HepG2 (cell line): ENCODE measurements at regions not wholly inside any gene's neighbourhood (a gene's known extent, or its start where the extent isn't known, plus 50 kb on each side); places are given as distances from the start of the nearest gene placed in this dataset.

Source experiments
- ATAC-seq: fragments of 200-7000 bp; cut with Tn5 transposase; 3 replicates; pipeline ENCODE4 v1.9.1; 2020; ENCODE audit warnings: mild to moderate bottlenecking, moderate library complexity
- BruUV-seq: library from RNA; stranded (reverse); fragments of 400-500 nt; replicated peaks from 2 replicates; lab custom pipeline; 2021; lab: Mats Ljungman, UMichigan
- CTCF ChIA-PET: fragments of 300-600 bp; formaldehyde crosslinking; extraction: SDS; loops from one replicate; lab custom pipeline; 2021; ENCODE audit warnings: low total read pairs, inconsistent platforms, low intra/inter-chr PET ratio; lab: Yijun Ruan, JAX
- POLR2A ChIA-PET: fragments of 350-600 bp; sonication (Branson Sonifier 250); formaldehyde crosslinking; loops from one replicate; lab custom pipeline; 2020; ENCODE audit warnings: antibody characterized with exemption, inconsistent platforms; lab: Yijun Ruan, JAX
- DNase-seq: peaks from one replicate; pipeline ENCODE4 v3.0.0-alpha.2; 2015; ENCODE audit warnings: low spot score
- FAIRE-seq: peaks from 3 replicates; lab custom pipeline; 2011; peaks lifted over from hg19 to GRCh38; lab: Jason Lieb, UNC
- H2AFZ ChIP-seq: one replicate; pipeline ENCODE4 v1.6.1; 2011; ENCODE audit warnings: low read length, inconsistent platforms
- H3K27ac ChIP-seq: fragments of 300-600 bp; 3 replicates; pipeline ENCODE4 v1.8.0; 2011; ENCODE audit warnings: mixed run types, mild to moderate bottlenecking, mixed read lengths, low read length, inconsistent platforms; ENCODE audit not compliant: insufficient read depth; ENCODE audit errors: extremely low read length
- H3K27me3 ChIP-seq, 2 experiments: fragments of 200-600 bp in 1 of 2; 2 replicates in 1 of 2; 3 replicates in 1 of 2; pipeline versions ENCODE4 v1.6.0 to v1.8.0; 2011; ENCODE audit warnings: low read length in 2 of 2, mild to moderate bottlenecking in 2 of 2, moderate library complexity in 2 of 2, inconsistent platforms in 1 of 2; ENCODE audit not compliant: insufficient read depth in 2 of 2, control insufficient read depth in 1 of 2
- H3K36me3 ChIP-seq, 2 experiments: fragments of 200-600 bp in 1 of 2; replicated peaks in 1 of 2; 2 replicates in 1 of 2; 3 replicates in 1 of 2; pipeline versions ENCODE4 v1.5.1 to v1.8.0; 2011; ENCODE audit warnings: low read length in 2 of 2, inconsistent platforms in 1 of 2; ENCODE audit not compliant: insufficient read depth in 2 of 2, control insufficient read depth in 1 of 2
- H3K4me1 ChIP-seq: 2 replicates; pipeline ENCODE4 v1.5.1; 2012; ENCODE audit warnings: low read length, inconsistent platforms; ENCODE audit not compliant: insufficient read depth
- H3K4me2 ChIP-seq: 2 replicates; pipeline ENCODE4 v1.6.0; 2011; ENCODE audit warnings: low read depth, low read length, inconsistent platforms
- H3K4me3 ChIP-seq, 3 experiments: fragments of 200-600 bp in 1 of 3; sonication (generic), shearing (Covaris generic) in 1 of 3; replicated peaks in 1 of 3; 2 replicates each; pipeline ENCODE4 v1.5.1; 2011 to 2016; ENCODE audit warnings: low read length in 3 of 3, inconsistent platforms in 2 of 3, low read depth in 2 of 3, mild to moderate bottlenecking in 2 of 3, control low read depth in 1 of 3, mixed read lengths in 1 of 3; ENCODE audit not compliant: insufficient read depth in 1 of 3
- H3K79me2 ChIP-seq: one replicate; pipeline ENCODE4 v1.6.1; 2011; ENCODE audit warnings: low read length, inconsistent platforms; ENCODE audit not compliant: insufficient read depth
- H3K9ac ChIP-seq: 2 replicates; pipeline ENCODE4 v1.6.0; 2011; ENCODE audit warnings: mild to moderate bottlenecking, low read depth, low read length, inconsistent platforms; ENCODE audit not compliant: insufficient read depth
- H3K9me3 ChIP-seq: 2 replicates; pipeline ENCODE4 v1.5.1; 2012; ENCODE audit warnings: mild to moderate bottlenecking, low read length
- H4K20me1 ChIP-seq: 2 replicates; pipeline ENCODE4 v1.6.0; 2011; ENCODE audit warnings: inconsistent platforms, mild to moderate bottlenecking, low read length, moderate library complexity; ENCODE audit not compliant: insufficient read depth
- CEBPB ChIP-seq: IDR thresholded peaks from 2 replicates; pipeline ENCODE4 v1.6.1; 2011; ENCODE audit warnings: low read depth, low read length, improper control_type of control experiment, borderline replicate concordance
- ELF4 ChIP-seq: sonication (generic); formaldehyde crosslinking; IDR thresholded peaks from 2 replicates; pipeline ENCODE4 v1.5.0; 2020; ENCODE audit warnings: missing genetic modification reagents, mild to moderate bottlenecking, moderate library complexity, borderline replicate concordance
- GABPB1 ChIP-seq: IDR thresholded peaks from 2 replicates; pipeline ENCODE4 v1.6.1; 2016; ENCODE audit warnings: mild to moderate bottlenecking, missing genetic modification reagents, moderate library complexity, missing compliant biosample characterization
- HBP1 ChIP-seq: IDR thresholded peaks from 2 replicates; pipeline ENCODE4 v1.6.1; 2016; ENCODE audit warnings: low read depth, control low read depth
- HDAC2 ChIP-seq: sonication (generic); formaldehyde crosslinking; IDR thresholded peaks from 2 replicates; pipeline ENCODE4 v1.4.0; 2020; ENCODE audit warnings: missing genetic modification reagents
- HIVEP1 ChIP-seq: sonication (generic); formaldehyde crosslinking; IDR thresholded peaks from 2 replicates; pipeline ENCODE4 v1.4.0; 2020; ENCODE audit warnings: mild to moderate bottlenecking, missing genetic modification reagents
- HMG20A ChIP-seq: IDR thresholded peaks from 2 replicates; pipeline ENCODE4 v1.6.1; 2016; ENCODE audit warnings: borderline replicate concordance
- IKZF4 ChIP-seq: sonication (generic); formaldehyde crosslinking; IDR thresholded peaks from 2 replicates; pipeline ENCODE4 v1.5.1; 2020; ENCODE audit warnings: borderline replicate concordance, mild to moderate bottlenecking, low read depth, missing genetic modification reagents; ENCODE audit errors: not compliant biosample characterization
- KLF9 ChIP-seq: IDR thresholded peaks from 2 replicates; pipeline ENCODE4 v1.6.1; 2016; ENCODE audit warnings: low read depth
- KMT2A ChIP-seq: sonication (generic); formaldehyde crosslinking; IDR thresholded peaks from 2 replicates; pipeline ENCODE4 v1.4.0; 2020; ENCODE audit warnings: missing genetic modification reagents
- SOX5 ChIP-seq: IDR thresholded peaks from 2 replicates; pipeline ENCODE4 v1.6.1; 2016; ENCODE audit warnings: borderline replicate concordance
- SP2 ChIP-seq: sonication (generic); formaldehyde crosslinking; IDR thresholded peaks from 2 replicates; pipeline ENCODE4 v1.5.1; 2020; ENCODE audit warnings: mild to moderate bottlenecking, missing genetic modification reagents
- ZBTB46 ChIP-seq: sonication (generic); formaldehyde crosslinking; IDR thresholded peaks from 2 replicates; pipeline ENCODE4 v1.4.0; 2020; ENCODE audit warnings: mild to moderate bottlenecking, missing genetic modification reagents, borderline replicate concordance
- ZBTB49 ChIP-seq: sonication (generic); formaldehyde crosslinking; IDR thresholded peaks from 2 replicates; pipeline ENCODE4 v1.4.0; 2020; ENCODE audit warnings: missing genetic modification reagents, borderline replicate concordance
- ZNF205 ChIP-seq: IDR thresholded peaks from 2 replicates; pipeline ENCODE4 v1.6.1; 2018; ENCODE audit warnings: missing biosample characterization, missing genetic modification reagents
- ZNF451 ChIP-seq: sonication (generic); formaldehyde crosslinking; IDR thresholded peaks from 2 replicates; pipeline ENCODE4 v1.5.0; 2020; ENCODE audit warnings: mild to moderate bottlenecking, missing genetic modification reagents
- ZNF512 ChIP-seq: sonication (generic); formaldehyde crosslinking; IDR thresholded peaks from 2 replicates; pipeline ENCODE4 v1.4.0; 2020; ENCODE audit warnings: mild to moderate bottlenecking, missing genetic modification reagents
- WGBS: methylation state at CpG from one replicate; pipeline ENCODE4 v1.1.6; 2017; ENCODE audit warnings: low lambda C conversion rate; 5-methylcytosine and 5-hydroxymethylcytosine counted together
- in situ Hi-C: cut with HindIII; loops from 2 replicates; pipeline ENCODE4 v1.10.0; 2017; ENCODE audit warnings: low pct_unique_long_range_greater_than_20kb; ENCODE audit not compliant: extremely low pct_ligation_motif_present
- intact Hi-C: fragments of 100-400 bp; cut with micrococcal nuclease; formaldehyde crosslinking; loops from one replicate; pipeline ENCODE4 v1.10.0; 2022; ENCODE audit not compliant: unreplicated experiment

- FAIRE-seq, result no peak
- intact Hi-C loops, result no loop called here
- no peaks in the 10 kb centered on the region for H3K9me3 ChIP-seq
Observed at GRCh38 chr1:93028542-93028941, 50.5 kb upstream of the MTF2 start.

More at GRCh38 chr1:93028542-93028941, 50.5 kb upstream of the MTF2 start:
- no peak for TF ChIP-seq SOX5 (CRISPR knock-in tag)
- TF ChIP-seq ZNF451 (CRISPR knock-in tag), result no peak
- TF ChIP-seq ZBTB49 (CRISPR knock-in tag), result no peak
- TF ChIP-seq HBP1, result no peak
- TF ChIP-seq ZNF512, result no peak
- no peak for TF ChIP-seq SP2 (CRISPR knock-in tag)
- TF ChIP-seq HIVEP1 (CRISPR knock-in tag), result no peak
- TF ChIP-seq ZBTB46 (CRISPR knock-in tag), result no peak
- no peak for TF ChIP-seq ELF4 (CRISPR knock-in tag)
- no peak for TF ChIP-seq HMG20A (CRISPR knock-in tag)
- no peak for TF ChIP-seq CEBPB
- no peak for TF ChIP-seq KMT2A (CRISPR knock-in tag)
- no peak for TF ChIP-seq KLF9
- no peak for TF ChIP-seq GABPB1 (CRISPR knock-in tag)
- no peak for TF ChIP-seq HDAC2 (CRISPR knock-in tag)
- TF ChIP-seq ZNF205, result no peak
- no peak for TF ChIP-seq IKZF4
- Histone ChIP-seq H4K20me1 (no peaks in the 10 kb centered on the region), H3K36me3 (no peaks in the 10 kb centered on the region), H3K27ac (no peak overlapping the region), H3K27me3 (no peaks in the 10 kb centered on the region; a peak in 1 of 5 replicates), H3K4me2 (no peak overlapping the region), H3K4me3 (no peak overlapping the region), H3K9ac (no peak overlapping the region), H2AFZ (no peak overlapping the region), H3K79me2 (no peaks in the 10 kb centered on the region), H3K4me1 (no peaks in the 10 kb centered on the region)
- BruUV-seq, result no TSS peak
- DNase-seq (no peak), ATAC-seq (no peak)
- in situ Hi-C loops, result no loop called here
- POLR2A ChIA-PET, result no interaction called here
- CTCF ChIA-PET, result no interaction called here
- 0% methylated on average over 4 of the region's 4 CpGs for WGBS
